22Rv1 (cell line): ENCODE measurements at regions not wholly inside any gene's neighbourhood (a gene's known extent, or its start where the extent isn't known, plus 50 kb on each side); places are given as distances from the start of the nearest gene placed in this dataset.

Source experiments
- ZFX ChIP-seq: fragments of 450-650 bp; IDR thresholded peaks from 2 replicates; pipeline ENCODE4 v1.6.1; 2017; ENCODE audit warnings: antibody characterized with exemption, borderline replicate concordance
- TF ChIP-seq, protein P1 (sequence below): fragments of 450-650 bp; IDR thresholded peaks from 2 replicates; pipeline ENCODE4 v1.5.1; 2017; ENCODE audit warnings: mild to moderate bottlenecking

DNA sequence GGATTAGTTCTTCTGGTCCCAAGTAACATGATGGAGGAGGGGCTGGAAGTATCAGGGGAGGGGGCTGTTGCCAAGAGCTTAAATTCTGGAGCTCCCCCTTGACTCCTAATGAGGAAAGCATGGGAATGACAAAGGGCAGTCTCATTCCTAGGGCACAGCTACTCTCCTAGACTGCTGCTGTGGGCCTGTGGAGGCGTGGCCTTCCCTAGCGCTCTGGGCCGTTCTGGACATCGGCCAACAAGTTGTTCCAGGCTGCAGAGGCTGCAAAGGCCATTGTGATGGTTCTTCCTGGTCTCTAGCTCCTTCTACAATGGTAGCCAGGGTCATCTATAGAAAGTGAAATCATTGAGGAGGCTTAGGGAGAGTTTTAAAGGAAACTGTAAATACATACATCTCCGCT lies 916.6 kb downstream of the DIAPH3 start:
- TF ChIP-seq, protein P1, sequence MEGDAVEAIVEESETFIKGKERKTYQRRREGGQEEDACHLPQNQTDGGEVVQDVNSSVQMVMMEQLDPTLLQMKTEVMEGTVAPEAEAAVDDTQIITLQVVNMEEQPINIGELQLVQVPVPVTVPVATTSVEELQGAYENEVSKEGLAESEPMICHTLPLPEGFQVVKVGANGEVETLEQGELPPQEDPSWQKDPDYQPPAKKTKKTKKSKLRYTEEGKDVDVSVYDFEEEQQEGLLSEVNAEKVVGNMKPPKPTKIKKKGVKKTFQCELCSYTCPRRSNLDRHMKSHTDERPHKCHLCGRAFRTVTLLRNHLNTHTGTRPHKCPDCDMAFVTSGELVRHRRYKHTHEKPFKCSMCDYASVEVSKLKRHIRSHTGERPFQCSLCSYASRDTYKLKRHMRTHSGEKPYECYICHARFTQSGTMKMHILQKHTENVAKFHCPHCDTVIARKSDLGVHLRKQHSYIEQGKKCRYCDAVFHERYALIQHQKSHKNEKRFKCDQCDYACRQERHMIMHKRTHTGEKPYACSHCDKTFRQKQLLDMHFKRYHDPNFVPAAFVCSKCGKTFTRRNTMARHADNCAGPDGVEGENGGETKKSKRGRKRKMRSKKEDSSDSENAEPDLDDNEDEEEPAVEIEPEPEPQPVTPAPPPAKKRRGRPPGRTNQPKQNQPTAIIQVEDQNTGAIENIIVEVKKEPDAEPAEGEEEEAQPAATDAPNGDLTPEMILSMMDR = no peak
- TF ChIP-seq ZFX = no peak
